HG02678 (cell line): ENCODE measurements at regions not wholly inside any gene's neighbourhood (a gene's known extent, or its start where the extent isn't known, plus 50 kb on each side); places are given as distances from the start of the nearest gene placed in this dataset.
"Not testable (repeated sequence)": the region's sequence is repeated elsewhere in the genome, so short reads cannot be mapped to it uniquely, and the experiment has no call there.

Experiments
- ATAC-seq: cut with Tn5 transposase; IDR thresholded peaks from one replicate; pipeline ENCODE4 v1.9.1; 2021; ENCODE audit warnings: mild to moderate bottlenecking, moderate library complexity; ENCODE audit not compliant: unreplicated experiment

DNA sequence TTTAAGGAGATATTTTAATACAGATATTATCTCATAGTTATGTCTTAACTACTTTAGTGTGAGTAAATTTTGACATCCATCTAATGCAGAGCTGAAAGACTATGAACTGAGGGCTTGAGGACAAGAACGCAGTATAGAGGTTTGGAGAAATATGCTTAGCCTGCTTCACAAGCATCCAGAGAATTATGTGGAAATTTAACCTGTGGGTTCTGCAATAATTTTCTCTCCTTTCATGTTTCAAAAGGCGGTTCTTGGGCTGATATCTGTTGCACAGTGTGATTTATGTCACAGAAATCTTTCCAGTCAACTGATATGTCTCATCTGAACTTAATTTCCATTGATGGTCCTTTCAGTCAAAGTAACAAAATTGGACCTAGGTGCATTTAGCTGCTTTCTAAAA, 371.9 kb upstream of the VRK2 start:
- ATAC-seq = no peak

DNA sequence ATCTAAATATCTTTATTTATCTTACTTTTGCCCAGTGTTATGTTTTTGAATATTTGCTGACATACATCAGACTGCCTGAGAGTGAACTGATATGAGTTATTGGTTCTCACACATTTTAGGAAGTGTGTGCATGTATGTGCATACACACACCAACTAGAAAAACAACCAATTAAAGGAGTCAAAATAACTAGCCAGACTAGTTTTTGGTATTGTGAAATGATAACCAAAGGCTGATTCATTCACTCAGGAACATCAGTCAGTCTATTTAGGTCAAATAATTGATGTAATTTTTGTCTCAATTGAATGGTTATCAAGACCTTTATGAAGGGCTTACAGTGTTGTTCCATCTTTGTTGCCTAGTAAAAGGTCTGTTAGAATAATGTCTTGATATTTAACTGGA, 369.3 kb upstream of the VRK2 start:
- ATAC-seq = no peak

DNA sequence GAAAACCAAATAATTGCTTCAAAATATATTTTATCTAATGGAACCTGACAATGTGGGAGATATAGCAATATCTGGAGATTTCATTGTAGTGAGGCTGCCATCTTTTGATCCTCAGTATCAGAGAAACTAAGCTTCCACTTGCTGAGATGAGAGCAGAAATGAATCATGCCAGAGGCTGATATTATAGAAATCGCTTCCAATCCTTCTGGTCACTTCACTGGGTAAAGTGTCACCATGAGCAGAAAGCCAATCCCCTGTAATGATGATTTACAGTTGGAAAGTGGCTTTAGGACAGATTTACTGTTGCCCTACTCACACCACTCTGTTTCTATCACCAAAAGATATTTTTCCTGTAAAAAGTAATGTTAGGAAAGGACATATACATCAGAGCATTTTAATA, 365.0 kb upstream of the VRK2 start:
- ATAC-seq = no peak

DNA sequence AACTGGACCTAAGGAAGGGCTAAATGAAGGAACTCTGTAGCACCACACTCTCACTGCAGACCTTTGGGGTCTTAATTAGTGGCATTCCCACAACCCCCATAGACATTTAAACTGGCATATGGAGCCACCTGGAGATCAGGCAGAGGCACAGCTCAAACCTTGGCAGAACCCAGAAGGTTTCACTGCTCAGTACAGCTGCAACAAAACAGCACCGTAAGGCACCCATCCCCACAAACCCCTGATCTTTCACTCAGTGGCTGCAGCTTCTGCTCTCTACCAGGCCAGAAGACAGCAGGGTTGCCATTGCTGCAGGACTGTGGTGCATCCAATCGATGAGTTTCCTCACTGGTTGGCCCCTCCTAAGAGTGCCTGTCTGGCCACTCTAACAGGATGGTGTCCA, 361.6 kb upstream of the VRK2 start:
- no peak for ATAC-seq

DNA sequence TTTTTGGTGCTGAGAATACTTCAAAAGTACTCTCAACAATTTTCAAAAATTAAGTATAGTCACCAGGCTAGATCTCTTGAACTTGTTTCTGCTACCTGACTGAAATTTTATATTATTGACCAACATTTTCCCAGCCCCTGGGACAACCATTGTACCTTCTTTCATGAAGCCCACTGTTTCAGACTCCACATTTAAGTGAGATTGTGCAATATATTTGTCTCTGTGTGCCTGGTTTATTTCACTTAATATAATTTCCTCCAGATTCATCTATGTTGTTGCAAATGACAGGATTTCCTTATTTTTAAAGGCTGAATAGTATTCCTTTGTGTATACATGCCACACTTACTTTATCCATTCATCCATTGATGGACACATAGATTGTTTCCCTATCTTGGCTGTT, 354.2 kb upstream of the VRK2 start:
- no peak for ATAC-seq

DNA sequence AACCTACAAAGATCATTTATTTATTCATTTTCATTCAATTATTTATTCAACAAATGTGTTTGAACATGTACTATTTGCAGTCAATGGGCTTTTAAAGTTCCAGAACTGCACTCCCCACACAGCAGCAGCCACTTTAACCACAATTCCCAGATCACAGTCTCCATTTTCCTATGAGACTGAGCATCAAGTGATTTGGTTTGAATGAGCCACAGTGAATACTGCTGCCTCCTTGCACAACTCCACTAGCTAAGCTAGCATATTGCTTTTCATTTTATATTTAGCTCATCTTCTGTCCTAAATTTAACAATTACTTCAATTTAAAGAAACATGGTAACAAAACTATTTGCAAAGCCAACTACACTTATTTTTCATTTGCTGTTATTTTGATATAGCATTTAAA, 353.4 kb upstream of the VRK2 start:
- ATAC-seq = no peak

DNA sequence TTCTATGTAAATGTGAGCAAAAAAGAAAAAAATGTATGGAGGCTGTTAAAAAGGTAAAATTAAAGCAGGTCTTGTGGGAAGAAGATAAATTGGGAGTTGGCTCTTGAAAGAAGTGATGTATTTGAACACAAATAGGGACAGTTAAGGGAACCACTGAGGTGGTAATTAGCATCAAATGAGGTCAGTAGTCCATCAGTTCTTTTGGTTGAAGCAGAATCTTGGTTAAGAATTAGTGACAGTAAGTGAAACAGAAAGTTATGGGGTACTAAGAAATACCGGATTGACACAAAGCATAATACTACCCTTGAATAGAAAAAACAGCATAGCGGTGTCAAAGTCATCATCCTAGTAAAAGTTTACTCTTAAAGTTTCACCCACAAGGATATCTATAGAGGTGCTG, 352.6 kb upstream of the VRK2 start:
- no peak for ATAC-seq

DNA sequence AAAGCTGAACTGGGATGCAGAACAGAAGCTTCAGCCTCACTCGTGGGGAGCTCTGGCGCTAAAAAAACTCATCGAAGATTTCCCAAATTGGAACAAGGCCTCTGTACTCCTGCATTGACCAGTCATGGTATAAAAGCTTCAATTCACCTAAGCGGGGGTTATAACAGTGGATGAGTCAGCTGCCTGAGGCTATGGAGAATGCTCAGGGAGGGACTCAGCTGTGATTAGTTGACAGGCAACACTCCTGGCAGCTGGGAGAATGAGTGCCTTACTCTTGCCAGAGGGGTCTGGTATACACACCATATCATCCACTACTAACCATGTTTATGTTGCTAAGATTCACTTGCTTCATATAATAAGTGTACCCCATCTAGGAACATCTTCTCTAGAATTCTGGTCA, 350.6 kb upstream of the VRK2 start:
- ATAC-seq = no peak

DNA sequence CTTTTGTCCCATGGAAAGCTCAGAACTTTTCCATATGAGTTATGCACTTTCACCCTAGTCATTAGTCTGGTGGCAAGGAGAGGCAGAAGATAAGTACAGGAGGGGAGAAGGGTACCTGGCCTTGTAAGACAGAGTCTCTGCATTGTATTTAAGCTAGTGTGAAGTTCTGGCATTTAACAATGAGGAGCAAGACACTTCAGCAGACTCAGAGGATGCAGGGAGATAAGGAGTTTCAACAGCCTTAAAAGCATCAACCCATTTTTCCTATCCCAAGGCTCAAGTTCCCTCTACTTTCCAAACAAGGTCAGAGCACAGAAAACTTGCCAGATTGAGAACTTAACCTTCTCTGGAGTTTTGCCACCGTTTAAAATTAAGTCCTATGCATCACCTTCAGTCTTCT, 348.2 kb upstream of the VRK2 start:
- no peak for ATAC-seq

DNA sequence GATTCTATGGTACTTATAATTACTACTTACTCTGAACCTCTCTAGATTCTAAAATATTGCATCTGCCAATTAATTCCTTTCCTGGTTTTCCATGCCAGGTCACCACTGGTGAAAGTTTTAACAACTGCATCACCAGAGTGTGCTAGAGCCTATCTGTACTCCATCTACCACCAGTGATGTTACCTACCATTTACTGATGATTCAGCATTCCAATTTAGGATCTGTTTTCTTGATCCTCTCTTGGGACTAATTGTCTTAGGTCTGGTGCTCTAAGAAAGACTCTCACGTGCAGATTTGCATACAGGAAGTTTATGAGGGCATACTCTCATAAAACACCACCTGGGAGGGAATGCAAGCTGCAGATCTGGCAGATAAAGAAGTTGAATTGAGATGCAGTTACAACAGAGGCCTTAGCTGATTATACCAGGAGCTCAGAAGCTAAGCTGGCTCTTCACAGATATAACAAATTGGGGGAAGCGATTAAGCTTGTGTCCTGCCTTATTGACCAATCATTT, 347.6 kb upstream of the VRK2 start:
- ATAC-seq = no peak

DNA sequence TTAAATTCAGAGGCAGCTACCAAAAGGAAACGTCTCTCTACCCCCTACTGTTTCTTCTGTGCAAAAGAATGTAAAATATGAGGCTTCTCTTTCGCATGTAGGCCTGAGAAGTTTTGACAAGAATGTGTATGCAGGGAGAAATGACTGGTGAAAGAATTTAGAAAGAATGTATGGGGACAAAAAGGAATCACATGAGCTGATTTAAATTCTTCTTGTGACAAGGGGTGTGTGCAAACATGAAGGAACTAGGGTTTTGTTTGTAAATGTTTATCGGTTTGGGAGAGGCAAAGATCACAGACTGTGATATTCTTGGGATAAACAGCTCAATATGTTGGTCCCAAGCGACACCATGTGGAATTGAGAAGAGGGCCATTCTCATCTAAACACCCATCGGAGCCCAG, 345.2 kb upstream of the VRK2 start:
- no peak for ATAC-seq

DNA sequence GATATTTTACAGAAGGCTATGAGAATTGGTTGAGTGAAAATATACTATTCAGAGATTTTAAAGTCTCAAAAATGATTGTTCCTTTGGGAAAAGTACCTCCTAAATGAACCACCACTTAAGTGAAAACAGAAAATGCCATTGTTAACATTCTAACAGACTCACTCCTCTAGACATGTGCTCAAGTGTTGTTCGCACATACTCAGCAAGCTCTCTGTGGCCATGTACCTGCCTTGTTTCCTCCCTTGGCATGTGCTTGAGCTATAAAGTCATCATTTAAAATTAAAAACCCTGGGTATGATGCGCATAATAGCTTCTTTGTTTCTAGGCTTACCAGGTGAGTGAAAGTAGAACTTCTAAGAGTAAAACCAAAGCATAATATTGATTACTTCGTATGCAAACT, 343.2 kb upstream of the VRK2 start:
- no peak for ATAC-seq

DNA sequence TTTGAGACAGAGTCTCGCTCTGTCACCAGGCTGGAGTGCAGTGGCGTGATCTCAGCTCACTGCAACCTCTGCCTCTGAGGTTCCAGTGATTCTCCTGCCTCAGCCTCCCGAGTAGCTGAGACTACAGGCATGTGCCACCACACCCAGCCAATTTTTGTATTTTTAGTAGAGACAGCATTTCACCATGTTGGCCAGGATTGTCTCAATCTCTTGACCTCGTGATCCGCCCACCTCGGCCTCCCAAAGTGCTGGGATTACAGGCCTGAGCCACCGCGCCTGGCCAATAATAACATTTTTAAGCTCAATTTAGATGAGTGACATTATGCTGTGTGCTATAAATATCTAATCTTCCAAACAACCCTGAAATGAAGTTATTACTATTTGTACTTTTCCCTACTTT, 338.8 kb upstream of the VRK2 start:
- ATAC-seq = not testable (repeated sequence)

DNA sequence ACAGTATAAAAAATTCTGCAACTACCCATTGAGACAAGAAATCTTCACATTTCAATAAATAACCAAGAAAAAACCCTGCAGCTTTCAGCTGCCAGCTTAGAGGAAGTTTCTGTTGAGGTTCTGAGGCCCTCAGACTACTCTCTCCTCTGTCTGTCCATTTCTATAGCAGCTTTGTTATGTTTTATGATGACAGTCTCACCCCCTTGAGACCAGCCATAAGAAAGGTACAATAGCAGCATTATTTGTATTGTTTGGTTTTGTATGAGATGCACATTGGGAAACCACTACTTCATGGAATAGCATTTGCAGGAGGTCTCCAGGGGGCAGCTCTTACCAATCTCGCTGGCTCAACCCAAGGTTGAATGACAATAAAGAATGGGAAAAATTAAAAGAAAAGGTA, 334.6 kb upstream of the VRK2 start:
- no peak for ATAC-seq

DNA sequence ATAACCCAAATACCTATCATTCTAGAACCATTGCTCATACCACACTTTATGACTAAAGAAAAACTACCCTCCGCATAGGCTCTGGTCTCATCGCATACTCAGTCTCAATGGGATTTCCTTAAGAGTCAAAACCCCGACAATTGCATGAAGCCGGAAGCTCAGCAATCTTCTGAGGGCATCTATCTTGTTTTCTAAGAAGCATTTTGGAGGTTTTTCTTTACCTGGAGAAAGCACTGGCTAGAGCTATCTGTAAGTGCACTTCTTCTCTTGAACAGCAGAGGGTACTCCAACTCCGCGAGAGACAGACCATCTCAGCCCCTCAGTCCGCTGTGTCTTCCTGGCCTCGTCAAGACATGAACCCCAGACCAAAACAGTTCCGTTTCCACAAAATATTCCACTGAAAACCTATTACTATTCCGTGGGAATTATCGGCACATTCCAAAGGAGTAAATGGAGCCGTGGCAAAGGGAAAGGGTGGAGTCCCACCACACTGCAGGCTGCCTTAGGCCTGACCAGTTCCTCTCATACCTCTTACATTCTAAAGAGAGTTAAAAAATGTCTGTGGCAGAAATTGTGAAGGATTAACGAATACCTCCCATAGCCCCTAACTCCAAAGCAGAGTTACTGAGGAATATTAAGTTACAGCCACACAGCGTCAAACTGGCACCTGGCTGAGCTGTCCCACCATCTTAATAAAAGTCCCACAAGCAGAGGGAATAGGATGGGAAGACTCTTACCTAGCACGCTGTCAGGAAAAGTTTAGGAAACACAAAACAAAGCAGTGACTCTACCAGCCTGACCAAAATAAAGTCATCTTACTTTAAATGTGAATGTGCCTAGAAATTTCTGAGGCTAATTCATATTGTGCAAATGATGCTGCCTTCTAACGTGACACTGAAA, 325.6 kb upstream of the VRK2 start:
- peak; percentile 98 for ATAC-seq

DNA sequence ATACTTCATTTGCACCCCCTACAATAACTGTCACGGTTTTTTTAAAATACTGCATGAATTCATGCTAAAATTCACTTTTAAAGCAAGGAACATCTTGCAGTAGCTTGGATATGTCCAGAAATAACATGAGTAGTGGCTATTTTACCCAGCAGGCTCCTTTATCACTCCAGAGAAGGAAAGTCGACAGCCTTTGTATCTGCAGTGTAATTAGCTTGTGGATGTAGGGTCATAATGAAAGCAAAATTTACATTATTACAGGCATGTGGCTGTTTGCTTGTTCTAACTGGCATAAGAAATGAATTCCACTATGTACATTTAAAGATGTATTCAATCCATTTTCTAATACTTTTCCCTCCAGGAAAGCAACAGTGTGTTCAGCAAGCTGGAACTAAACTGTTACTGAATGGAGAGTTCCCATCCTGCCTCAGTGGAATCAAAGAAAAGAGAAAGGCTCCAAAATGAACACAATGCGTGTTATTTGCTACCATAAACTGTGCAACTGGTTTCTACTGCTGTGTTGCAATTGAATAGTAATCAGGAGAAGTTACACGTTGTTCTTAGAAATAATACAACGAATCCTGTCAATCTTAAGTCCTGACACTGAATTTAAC, 321.2 kb upstream of the VRK2 start:
- ATAC-seq = no peak

DNA sequence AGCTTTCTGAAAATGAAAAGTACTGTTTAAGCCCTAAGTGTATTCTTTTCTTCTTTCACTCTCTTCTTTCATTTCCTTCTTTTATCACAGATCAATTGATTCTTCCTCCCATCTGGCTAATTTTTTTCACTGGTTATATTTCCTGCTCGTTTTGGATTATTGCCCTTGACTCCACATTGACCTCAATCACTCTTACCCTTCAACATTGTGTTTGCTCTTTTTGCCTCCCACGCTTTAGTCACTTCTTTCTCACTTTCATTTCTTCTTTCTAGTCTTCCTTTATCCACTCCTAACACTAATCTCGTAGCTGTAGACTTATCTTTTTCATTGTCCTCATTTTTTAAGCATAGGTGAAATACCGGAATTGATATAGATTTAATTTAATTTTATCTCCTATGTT, 320.3 kb upstream of the VRK2 start:
- ATAC-seq = peak; percentile 61

DNA sequence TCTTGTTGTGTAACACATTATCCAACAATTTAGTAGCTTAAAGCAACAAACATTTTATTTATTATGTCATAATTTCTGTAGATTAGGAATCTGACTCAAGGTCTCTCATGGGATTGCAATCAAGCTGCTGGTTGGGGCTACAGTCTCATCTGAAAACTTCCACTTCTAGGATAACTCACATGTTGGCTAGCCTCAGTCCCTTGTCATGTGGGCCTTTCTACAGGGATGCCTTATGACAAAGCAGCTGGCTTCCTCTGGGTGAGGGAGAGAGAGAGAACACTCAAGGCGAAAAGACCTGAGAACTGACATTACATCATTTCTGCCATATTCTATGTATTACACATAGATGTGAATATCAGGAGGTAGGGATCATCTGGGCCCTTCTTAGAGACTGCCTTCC, 317.9 kb upstream of the VRK2 start:
- no peak for ATAC-seq

DNA sequence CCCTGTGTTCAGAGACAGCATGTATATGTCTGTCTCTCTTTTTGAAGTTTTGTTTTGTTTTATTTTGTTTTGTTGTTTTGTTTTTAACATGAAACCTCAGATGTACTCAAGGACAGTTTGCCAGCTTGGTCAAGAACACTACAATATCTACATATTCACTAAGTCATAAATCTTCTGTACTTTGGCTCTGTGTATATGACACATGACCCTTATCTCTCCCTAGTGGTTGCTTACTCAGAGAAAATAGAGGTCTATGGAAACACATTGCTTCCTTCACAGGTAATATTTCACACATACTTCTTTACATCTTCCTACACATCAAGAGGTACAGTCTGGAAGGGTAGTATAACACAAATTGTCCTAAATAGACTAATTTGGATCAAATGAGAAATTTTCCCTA, 312.6 kb upstream of the VRK2 start:
- no peak for ATAC-seq

DNA sequence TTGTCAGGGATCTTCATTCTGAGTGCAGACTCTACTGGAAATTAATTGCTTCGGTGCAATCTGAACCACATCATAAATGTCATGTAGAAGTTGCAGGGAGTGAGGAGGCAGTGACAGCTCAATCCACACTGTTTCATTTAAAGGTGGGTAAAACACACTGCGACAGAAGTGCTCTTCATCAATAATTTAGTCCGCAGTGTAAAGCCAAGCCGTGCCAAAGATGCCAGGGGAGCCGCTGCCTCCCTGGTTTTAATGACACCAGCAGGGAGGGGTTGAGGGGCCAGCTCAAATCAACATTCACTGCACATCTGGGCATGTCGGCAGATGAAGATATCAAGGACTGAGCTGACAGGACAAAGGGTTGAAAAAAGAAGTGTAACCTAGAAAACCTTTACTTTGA, 305.7 kb upstream of the VRK2 start:
- no peak for ATAC-seq

DNA sequence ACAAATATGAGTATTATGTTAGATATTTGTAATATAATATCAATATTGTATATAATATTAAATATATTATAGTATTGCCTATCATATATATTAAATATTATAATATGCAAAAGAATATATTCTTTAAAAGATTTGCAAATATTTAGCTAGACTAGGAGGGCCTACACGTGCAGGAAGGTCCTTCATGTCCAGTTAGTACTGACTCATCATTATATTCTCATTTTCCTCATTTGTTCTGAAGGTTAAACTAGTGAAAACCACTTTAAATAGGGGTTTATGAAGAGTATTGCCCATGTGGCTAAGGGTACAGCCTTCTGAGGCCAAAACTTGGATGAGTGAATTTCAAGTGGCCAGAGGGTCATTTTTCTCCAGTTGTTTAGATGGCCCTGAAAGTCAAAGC, 293.0 kb upstream of the VRK2 start:
- ATAC-seq = no peak

DNA sequence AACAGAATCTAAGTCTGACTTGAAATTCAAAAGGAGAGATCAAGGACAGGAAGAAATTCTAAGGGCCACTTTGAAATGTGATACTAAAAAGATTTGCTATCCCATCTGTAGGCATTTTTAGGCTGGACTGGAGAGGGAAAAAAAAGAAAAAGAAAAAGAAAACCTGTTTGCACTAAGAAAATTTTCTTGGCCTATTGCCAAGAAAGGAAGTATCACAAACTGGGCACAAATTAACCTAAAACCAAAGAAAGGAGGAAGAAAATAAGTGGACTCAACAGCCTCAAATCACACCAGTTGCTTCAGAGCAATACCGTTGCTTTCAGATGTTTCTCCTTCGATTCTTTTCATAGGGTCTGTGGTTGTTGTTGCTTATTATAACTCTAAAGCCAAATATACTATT, 287.9 kb upstream of the VRK2 start:
- no peak for ATAC-seq

DNA sequence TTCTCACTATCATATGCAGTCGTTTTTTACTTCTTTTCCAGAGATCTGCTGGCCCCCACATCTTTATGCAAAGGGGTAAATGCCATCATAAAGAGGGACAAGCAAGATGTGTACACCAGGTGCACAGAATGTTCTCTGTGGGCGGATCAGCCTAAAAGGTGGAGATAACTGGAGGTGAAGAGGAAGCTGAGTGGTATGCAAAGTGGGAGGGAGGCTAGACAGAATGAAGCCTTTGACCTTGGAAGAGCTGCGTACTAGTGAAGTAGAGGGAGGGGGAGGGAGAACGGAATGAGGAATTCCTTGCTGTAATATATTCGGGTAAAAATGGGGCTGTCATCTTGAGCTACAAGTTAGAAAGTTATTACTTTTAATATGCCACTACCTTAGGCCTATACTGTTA, 287.5 kb upstream of the VRK2 start:
- ATAC-seq = no peak
